NCI-H2196 treated with DMSO at 0.1 percent for 48 hours (cell line): ENCODE measurements at regions not wholly inside any gene's neighbourhood (a gene's known extent, or its start where the extent isn't known, plus 50 kb on each side); places are given as distances from the start of the nearest gene placed in this dataset.
"Not testable (repeated sequence)": the region's sequence is repeated elsewhere in the genome, so short reads cannot be mapped to it uniquely, and the experiment has no call there.

Experiments used
- DNase-seq: peaks from one replicate; lab custom pipeline; 2025; ENCODE audit not compliant: unreplicated experiment; lab: John Stamatoyannopoulos, UW

- no peak for DNase-seq
Measured at GRCh38 chr6:82118150-82118562, 129.4 kb downstream of the IBTK start.

- no peak for DNase-seq
Measured at GRCh38 chr6:82114748-82115147, 132.8 kb downstream of the IBTK start.

GRCh38 chr6:82113231-82113630 lies 134.3 kb downstream of the IBTK start:
- DNase-seq: no peak

- DNase-seq: no peak
Measured at GRCh38 chr6:82111818-82112217, 135.7 kb downstream of the IBTK start.

- no peak for DNase-seq
Measured at GRCh38 chr6:82111114-82111513, 136.4 kb downstream of the IBTK start.

- DNase-seq: not testable (repeated sequence)
Measured at GRCh38 chr6:82103171-82103570, 144.4 kb downstream of the IBTK start.

GRCh38 chr6:82101374-82102114 lies 146.0 kb downstream of the IBTK start:
- not testable (repeated sequence) for DNase-seq

- not testable (repeated sequence) for DNase-seq
Measured at GRCh38 chr6:82100763-82101162, 146.8 kb downstream of the IBTK start.

- no peak for DNase-seq
Measured at GRCh38 chr6:82097676-82098075, 149.9 kb downstream of the IBTK start.

- no peak for DNase-seq
Measured at GRCh38 chr6:82095091-82095490, 152.5 kb downstream of the IBTK start.

GRCh38 chr6:82094166-82094806 lies 153.3 kb downstream of the IBTK start:
- no peak for DNase-seq

- DNase-seq: no peak
Measured at GRCh38 chr6:82088978-82089771, 158.4 kb downstream of the IBTK start.

- DNase-seq: no peak
Measured at GRCh38 chr6:82086944-82087343, 160.6 kb downstream of the IBTK start.

- DNase-seq: no peak
Measured at GRCh38 chr6:82085701-82086100, 161.8 kb downstream of the IBTK start.

- DNase-seq: no peak
Measured at GRCh38 chr6:82084324-82084920, 163.1 kb downstream of the IBTK start.

GRCh38 chr6:82083646-82084045 lies 163.9 kb downstream of the IBTK start:
- no peak for DNase-seq

- DNase-seq: no peak
Measured at GRCh38 chr6:82080767-82081166, 166.8 kb downstream of the IBTK start.

- DNase-seq: no peak
Measured at GRCh38 chr6:82078286-82078908, 169.1 kb downstream of the IBTK start.

- no peak for DNase-seq
Measured at GRCh38 chr6:82076916-82077315, 170.6 kb downstream of the IBTK start.

- DNase-seq: no peak
Measured at GRCh38 chr6:82074556-82074955, 173.0 kb downstream of the IBTK start.

GRCh38 chr6:82073484-82073883 lies 174.1 kb downstream of the IBTK start:
- no peak for DNase-seq
